DMS79 treated with DMSO at 0.1 percent for 48 hours (cell line): ENCODE measurements at regions not wholly inside any gene's neighbourhood (a gene's known extent, or its start where the extent isn't known, plus 50 kb on each side); places are given as distances from the start of the nearest gene placed in this dataset.

Experiments
- DNase-seq: peaks from one replicate; lab custom pipeline; 2025; lab: John Stamatoyannopoulos, UW

GRCh38 chr13:56201834-56202233, 938.9 kb upstream of the PRR20A start:
- DNase-seq: no peak

GRCh38 chr13:56216221-56216620, 924.5 kb upstream of the PRR20A start:
- DNase-seq: no peak

DNA sequence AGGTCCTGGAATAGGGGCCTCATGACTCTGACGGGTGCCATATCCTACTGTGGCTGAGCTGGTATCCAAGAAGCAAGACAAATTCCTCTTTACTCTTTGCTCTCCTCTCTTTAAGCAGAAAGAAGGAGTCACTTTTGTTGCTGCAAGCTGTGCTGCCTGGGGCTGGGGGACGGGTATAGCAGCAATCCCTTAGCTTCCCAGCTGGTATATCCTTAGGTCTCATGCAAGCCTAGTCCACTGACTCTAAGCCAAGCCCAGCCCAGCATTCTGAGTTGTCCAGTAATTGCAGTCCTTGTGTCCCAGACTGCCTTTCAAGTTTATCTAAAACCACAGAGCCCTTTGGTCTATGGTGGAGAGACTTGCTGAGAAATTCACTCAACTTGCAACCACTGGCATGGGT, 893.0 kb upstream of the PRR20A start:
- no peak for DNase-seq

DNA sequence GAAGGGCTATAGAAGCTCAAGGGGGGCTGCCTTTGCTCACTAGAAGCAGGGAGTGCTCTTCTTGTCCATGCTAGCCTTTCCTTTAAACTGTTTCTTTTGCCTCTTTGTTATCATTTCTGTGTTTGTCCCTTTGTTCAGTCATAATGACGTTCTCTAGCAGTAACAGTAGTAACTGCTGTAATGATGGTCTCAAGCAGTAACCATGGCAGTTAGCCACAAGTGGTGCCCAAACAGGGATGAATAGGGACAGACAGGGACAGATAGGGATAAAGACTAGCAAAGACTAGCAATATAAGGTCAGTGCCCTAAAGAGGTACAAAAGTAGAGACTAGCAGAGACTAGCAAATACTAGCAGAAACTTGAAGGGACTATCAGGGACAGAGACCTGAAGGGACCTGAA, 869.0 kb upstream of the PRR20A start:
- no peak for DNase-seq

- no peak for DNase-seq
Measured at GRCh38 chr13:56283262-56283828, 857.4 kb upstream of the PRR20A start.

GRCh38 chr13:56299650-56300049, 841.1 kb upstream of the PRR20A start:
- no peak for DNase-seq

DNA sequence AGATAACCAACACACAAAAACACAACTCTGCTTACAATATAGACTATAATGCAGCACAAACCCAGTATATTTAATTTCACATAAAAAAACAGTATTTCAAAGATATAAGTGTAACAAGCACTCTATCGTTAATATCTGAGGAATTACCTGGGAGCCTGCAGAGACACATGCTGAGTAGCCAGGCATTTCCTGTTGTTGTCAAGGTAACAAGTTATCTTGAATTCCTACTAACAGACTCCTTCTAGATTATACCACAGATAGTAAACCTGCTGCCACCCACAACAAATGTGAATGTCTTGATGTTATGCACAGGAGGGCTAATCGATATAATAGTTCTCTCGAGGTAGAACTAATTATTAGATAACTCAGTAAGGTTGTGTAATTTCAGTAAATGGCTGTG, 826.0 kb upstream of the PRR20A start:
- no peak for DNase-seq

- DNase-seq: no peak
Measured at GRCh38 chr13:56317841-56318240, 822.9 kb upstream of the PRR20A start.

DNA sequence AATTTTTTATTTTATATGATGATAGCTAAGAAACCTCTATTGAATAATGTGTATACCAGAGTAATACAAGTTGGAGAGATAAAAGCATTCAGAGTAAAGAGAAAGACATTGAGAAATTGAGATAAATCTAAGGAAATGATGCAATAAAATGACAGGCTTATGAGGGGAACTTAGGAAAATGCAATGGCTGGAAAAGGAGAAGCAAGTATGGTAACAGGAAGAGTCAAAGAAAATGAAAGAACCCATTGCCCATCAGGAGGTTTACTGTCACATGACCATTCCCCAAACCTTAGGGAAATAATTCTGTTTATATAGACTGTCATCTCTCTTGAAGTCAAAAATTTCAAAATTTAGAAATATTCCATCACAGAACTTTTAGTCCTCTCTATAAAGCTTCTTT, 808.0 kb upstream of the PRR20A start:
- DNase-seq: no peak

- DNase-seq: no peak
Measured at GRCh38 chr13:56335775-56336174, 804.9 kb upstream of the PRR20A start.

DNA sequence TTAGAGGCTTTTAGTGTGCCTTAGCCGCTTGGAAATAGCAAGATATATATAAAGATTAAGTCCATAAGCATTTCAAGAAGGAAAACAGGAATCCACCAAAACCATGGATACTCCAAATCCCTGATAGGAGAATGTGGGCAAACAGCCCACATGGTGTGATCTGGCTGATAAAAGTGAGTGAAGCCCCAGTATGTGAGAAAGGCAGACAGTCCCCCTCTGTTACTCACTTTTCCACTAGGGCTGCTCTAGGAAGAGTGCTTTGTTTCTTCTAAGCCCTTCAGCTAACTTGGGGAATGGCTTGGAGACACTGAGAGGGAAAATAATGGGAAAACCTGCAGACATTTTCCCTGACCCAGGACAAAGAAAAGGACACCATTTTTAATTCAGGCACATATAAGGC, 802.3 kb upstream of the PRR20A start:
- DNase-seq: no peak

DNA sequence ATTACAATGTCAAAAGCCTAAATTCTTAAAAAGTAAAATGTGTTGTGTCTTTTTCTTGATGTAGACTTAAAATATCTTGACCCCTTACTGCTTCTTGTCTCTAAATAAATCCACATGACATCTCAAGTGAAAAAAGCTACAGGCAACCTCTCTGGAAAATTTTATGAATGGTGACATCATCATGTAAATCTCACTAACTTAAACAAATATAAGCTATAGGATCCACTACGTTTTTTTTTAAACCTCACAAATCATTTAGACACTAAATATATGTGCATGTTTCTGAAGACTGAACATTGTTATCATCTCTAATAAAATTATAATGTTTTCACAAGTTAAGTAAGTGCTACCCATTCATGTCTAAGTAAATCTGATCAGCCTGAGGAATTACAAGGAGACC, 793.7 kb upstream of the PRR20A start:
- no peak for DNase-seq

DNA sequence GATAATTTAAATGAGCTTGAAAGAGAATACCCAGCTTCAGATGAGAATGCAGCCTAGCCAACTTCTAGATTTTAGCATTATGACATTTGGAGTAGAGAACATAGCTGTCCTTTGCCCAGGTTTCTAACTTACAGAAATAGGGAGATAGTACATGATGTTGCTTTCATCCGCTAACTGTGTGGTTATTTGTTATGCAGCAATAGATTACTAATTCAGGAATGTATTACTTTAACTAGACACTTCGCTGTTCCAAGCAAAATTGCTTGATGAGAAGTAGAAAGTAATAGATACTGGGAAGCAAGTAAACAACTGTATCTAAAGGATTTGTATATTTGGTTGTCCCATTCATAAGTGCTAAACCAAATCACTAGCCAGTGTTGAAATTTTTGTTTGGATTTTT, 790.9 kb upstream of the PRR20A start:
- no peak for DNase-seq

- peak; percentile 78 for DNase-seq
Measured at GRCh38 chr13:56351041-56351440, 789.7 kb upstream of the PRR20A start.

- no peak for DNase-seq
Measured at GRCh38 chr13:56352361-56352760, 788.4 kb upstream of the PRR20A start.

- DNase-seq: no peak
Measured at GRCh38 chr13:56352901-56353300, 787.8 kb upstream of the PRR20A start.

DNA sequence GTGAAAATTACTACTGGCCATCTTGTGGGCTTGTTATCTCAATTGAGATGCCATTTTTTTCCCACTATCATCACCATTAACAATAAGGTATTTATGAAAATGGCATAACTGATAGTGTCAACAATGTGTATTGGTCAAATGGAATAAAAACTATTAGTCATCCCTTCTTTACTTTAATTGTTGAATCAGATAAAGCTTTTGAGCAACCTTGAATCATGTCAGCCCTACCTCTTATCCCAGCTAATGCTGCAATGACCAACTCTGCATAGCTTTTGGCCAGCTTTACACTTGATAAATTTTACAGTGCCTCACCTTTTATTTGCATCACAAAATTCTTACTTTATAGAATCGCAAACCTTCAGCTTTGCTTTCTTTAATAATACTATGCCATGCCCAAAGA, 784.0 kb upstream of the PRR20A start:
- no peak for DNase-seq

- no peak for DNase-seq
Measured at GRCh38 chr13:56378566-56378965, 762.2 kb upstream of the PRR20A start.

GRCh38 chr13:56393549-56393948, 747.2 kb upstream of the PRR20A start:
- no peak for DNase-seq

DNA sequence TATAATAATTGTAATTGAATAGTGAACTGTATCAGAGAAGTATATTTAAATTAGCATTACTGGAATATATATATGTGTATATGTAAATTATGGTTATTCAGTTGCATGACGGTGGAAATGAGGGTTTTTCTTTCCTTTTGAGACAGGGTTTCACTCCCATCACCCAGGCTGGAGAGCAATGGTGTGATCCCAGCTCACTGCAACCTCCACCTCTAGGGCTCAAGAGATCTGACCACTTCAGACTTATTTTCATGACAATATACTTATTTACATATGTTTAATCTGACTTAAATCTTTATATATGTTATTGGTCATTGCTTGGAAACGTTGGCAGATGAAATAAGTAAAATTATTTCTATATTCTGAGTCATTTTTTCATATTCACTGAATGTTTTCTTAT, 744.4 kb upstream of the PRR20A start:
- DNase-seq: no peak

GRCh38 chr13:56400774-56401173, 739.9 kb upstream of the PRR20A start:
- DNase-seq: no peak

DNA sequence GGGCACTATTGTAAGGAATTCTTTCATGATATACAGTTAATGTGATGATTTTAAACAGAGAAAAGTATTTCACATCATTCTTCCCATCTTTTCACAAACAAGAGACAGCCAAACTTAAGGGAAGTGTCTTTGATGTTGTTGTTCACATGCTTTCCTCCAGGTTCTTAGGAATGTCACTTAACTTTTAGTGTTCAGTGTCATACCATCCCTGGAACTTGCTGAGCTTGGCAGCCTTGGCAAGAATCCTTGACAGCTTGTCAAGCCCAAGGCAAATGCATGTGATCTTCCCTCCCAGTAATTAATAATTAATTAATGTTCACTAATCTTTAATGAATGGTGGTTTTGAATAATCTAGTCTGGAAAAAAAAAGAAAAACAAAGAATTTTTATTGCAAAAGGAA, 727.9 kb upstream of the PRR20A start:
- no peak for DNase-seq

DNA sequence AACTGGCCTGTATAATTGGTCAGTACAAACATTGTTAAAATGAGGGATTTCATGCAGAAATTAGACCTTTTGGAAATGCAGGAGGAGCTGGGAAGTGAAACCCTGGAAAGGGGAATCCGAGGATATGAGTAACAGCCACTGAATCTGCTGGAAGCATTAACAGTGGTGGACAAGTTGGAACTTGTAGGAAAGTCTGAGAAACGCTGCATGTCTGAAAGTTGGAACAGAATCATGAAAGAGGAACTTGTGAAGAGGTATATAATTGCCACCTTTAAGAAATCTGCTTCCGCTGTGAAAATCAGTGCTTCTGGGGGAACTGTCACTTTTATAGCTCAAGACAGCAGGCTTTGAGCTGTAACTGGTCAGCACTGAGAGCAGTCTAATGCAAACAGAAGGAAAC, 716.5 kb upstream of the PRR20A start:
- DNase-seq: no peak

DNA sequence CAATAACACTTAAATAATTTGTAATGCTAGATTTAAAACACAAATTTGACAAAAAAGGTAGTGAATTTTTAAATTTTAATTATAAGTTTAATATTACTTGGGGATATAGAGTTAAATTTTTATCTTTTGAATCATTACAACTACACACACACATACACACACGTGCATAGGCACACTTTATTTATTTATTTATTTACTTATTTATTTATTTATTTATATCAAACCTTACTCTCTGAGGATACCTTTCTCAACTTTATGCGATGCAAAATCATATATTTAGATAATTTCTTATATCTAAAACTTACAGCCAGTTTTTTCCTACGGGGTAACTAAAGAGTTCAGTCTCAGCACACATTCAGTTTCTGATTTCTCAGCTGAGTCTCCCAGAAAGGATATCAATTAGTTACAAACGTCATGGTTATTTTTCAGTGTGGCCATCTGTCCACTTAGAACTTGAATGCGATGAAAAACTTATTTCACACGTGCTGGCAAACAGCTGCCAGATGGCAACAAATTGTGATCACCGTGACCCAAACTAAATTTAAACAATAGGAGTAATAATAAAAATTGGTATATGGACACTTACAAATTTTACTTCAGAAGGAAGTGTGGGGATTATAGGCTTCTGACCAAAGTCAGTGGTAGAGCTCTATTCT, 683.1 kb upstream of the PRR20A start:
- no peak for DNase-seq
